ENCODE measurements at regions not wholly inside any gene's neighbourhood (a gene's known extent, or its start where the extent isn't known, plus 50 kb on each side); places are given as distances from the start of the nearest gene placed in this dataset.

DNA sequence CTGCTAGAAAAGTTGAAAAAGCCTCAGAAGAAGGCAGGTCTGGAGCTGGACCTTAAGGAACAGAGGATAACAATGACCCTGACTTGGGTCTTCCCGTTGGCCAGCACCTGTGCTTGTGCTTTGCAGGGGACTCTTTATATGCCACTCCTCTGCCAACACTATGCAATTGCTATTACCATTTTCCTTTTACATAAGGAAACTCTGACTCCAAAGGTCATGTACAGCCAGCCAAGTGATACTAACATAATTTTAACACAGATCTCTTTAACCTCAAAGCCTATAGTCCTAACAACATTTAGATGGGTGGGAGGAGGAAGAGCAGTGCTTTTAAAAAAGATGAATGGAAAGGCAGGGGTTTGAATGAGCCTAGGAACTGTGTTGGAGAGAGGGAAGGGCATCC lies 106.6 kb upstream of the RAB4A start:
- TF ChIP-seq, protein P1, sequence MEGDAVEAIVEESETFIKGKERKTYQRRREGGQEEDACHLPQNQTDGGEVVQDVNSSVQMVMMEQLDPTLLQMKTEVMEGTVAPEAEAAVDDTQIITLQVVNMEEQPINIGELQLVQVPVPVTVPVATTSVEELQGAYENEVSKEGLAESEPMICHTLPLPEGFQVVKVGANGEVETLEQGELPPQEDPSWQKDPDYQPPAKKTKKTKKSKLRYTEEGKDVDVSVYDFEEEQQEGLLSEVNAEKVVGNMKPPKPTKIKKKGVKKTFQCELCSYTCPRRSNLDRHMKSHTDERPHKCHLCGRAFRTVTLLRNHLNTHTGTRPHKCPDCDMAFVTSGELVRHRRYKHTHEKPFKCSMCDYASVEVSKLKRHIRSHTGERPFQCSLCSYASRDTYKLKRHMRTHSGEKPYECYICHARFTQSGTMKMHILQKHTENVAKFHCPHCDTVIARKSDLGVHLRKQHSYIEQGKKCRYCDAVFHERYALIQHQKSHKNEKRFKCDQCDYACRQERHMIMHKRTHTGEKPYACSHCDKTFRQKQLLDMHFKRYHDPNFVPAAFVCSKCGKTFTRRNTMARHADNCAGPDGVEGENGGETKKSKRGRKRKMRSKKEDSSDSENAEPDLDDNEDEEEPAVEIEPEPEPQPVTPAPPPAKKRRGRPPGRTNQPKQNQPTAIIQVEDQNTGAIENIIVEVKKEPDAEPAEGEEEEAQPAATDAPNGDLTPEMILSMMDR (IDR thresholded peaks at IDR 0.05): no peak
- no peak for TF ChIP-seq POLR2A (IDR thresholded peaks at IDR 0.05)

Measured in right lobe of liver (tissue), 4 donors.